Panc1 (cell line): ENCODE measurements at regions not wholly inside any gene's neighbourhood (a gene's known extent, or its start where the extent isn't known, plus 50 kb on each side); places are given as distances from the start of the nearest gene placed in this dataset.

ENCODE experiments used
- ATAC-seq: fragments of 200-7000 bp; cut with Tn5 transposase; 2 replicates; pipeline ENCODE4 v1.9.1; 2020; ENCODE audit warnings: mild to moderate bottlenecking, moderate library complexity
- BruUV-seq: library from RNA; stranded (reverse); fragments of 400-500 nt; replicated peaks from 2 replicates; lab custom pipeline; 2021; lab: Mats Ljungman, UMichigan
- CTCF ChIA-PET: fragments of 300-600 bp; sonication (Branson Sonifier 250); formaldehyde crosslinking; loops from one replicate; lab custom pipeline; 2022; ENCODE audit warnings: antibody characterized with exemption; lab: Charles Lee
- POLR2A ChIA-PET: fragments of 300-600 bp; sonication (Branson Sonifier 250); formaldehyde crosslinking; loops from one replicate; lab custom pipeline; 2022; ENCODE audit warnings: antibody characterized with exemption; lab: Charles Lee
- DNase-seq: peaks from one replicate; pipeline ENCODE4 v3.0.0-alpha.2; 2010; ENCODE audit warnings: low read depth, low spot score
- H3K27ac ChIP-seq: 2 replicates; pipeline ENCODE4 v1.5.1; 2011; ENCODE audit warnings: mild to moderate bottlenecking, low read length, inconsistent platforms
- H3K27me3 ChIP-seq: fragments of 200-500 bp; sonication (Bioruptor generic); 2 replicates; pipeline ENCODE4 v1.6.0; 2014; ENCODE audit warnings: low read length, inconsistent platforms; ENCODE audit not compliant: control insufficient read depth, insufficient read depth
- H3K36me3 ChIP-seq: fragments of 200-500 bp; sonication (Bioruptor generic); 2 replicates; pipeline ENCODE4 v1.5.1; 2014; ENCODE audit warnings: inconsistent platforms, mild to moderate bottlenecking, low read length, moderate library complexity; ENCODE audit not compliant: control insufficient read depth, insufficient read depth
- H3K4me1 ChIP-seq: 2 replicates; pipeline ENCODE4 v1.5.1; 2011; ENCODE audit warnings: inconsistent platforms, mild to moderate bottlenecking, low read length, moderate library complexity; ENCODE audit not compliant: control insufficient read depth, insufficient read depth
- H3K4me3 ChIP-seq, 2 experiments: 2 replicates each; pipeline ENCODE4 v1.5.1; 2011 to 2012; ENCODE audit warnings: low read depth in 2 of 2, low read length in 2 of 2, mild to moderate bottlenecking in 2 of 2, inconsistent platforms in 1 of 2, moderate library complexity in 1 of 2
- H3K9me3 ChIP-seq: fragments of 200-500 bp; sonication (Bioruptor generic); 2 replicates; pipeline ENCODE4 v1.5.1; 2014; ENCODE audit warnings: low read depth, mild to moderate bottlenecking, inconsistent platforms, low read length, moderate library complexity; ENCODE audit not compliant: control insufficient read depth, insufficient read depth
- POLR2AphosphoS5 ChIP-seq: IDR thresholded peaks from 2 replicates; pipeline ENCODE4 v1.6.1; 2012; ENCODE audit warnings: mild to moderate bottlenecking, low read depth, low read length, moderate library complexity
- REST ChIP-seq, 2 experiments: IDR thresholded peaks; 2 replicates each; pipeline ENCODE4 v1.6.1; 2011 to 2012; ENCODE audit warnings: low read depth in 2 of 2, control low read depth in 1 of 2, low read length in 1 of 2, mild to moderate bottlenecking in 1 of 2, moderate library complexity in 1 of 2; ENCODE audit not compliant: insufficient read depth in 1 of 2
- SIN3A ChIP-seq: IDR thresholded peaks from 2 replicates; pipeline ENCODE4 v1.6.1; 2012; ENCODE audit warnings: low read depth, mild to moderate bottlenecking, low read length, moderate library complexity, borderline replicate concordance; ENCODE audit not compliant: insufficient read depth
- TCF7L2 ChIP-seq: IDR thresholded peaks from 2 replicates; pipeline ENCODE4 v1.6.1; 2011; ENCODE audit warnings: mild to moderate bottlenecking, low read depth, low read length, inconsistent platforms
- in situ Hi-C: cut with HindIII; loops from 2 replicates; pipeline ENCODE4 v1.10.0; 2016; ENCODE audit warnings: low sequenced_read_pairs, low pct_unique_long_range_greater_than_20kb
- intact Hi-C: fragments of 100-400 bp; cut with micrococcal nuclease; formaldehyde crosslinking; loops from one replicate; pipeline ENCODE4 v1.10.0; 2022; ENCODE audit not compliant: unreplicated experiment
- TF ChIP-seq, protein P1 (sequence below): fragments of 450-650 bp; IDR thresholded peaks from 2 replicates; pipeline ENCODE4 v1.5.1; 2017; ENCODE audit warnings: mild to moderate bottlenecking

GRCh38 chr18:77980275-77980674, 730.6 kb downstream of the GALR1 start:
- H3K27ac ChIP-seq: no peak overlapping the region
- ATAC-seq: no peak
- in situ Hi-C loops (no loop called here), intact Hi-C loops (no loop called here)
- no peak overlapping the region for H3K4me3 ChIP-seq
- no peaks in the 10 kb centered on the region for H3K36me3 ChIP-seq
- H3K4me1 ChIP-seq: no peaks in the 10 kb centered on the region
- BruUV-seq: no TSS peak
- POLR2A ChIA-PET: no interaction called here
- no peaks in the 10 kb centered on the region for H3K9me3 ChIP-seq
- CTCF ChIA-PET: no interaction called here
- TF ChIP-seq SIN3A: no peak
- no peak for TF ChIP-seq TCF7L2
- TF ChIP-seq REST (IDR thresholded peaks at IDR 0.05; ENCODE audit: insufficient read depth in 1 of 2, low read depth in 2 of 2, low read length in 1 of 2): no peak
- TF ChIP-seq, protein P1, sequence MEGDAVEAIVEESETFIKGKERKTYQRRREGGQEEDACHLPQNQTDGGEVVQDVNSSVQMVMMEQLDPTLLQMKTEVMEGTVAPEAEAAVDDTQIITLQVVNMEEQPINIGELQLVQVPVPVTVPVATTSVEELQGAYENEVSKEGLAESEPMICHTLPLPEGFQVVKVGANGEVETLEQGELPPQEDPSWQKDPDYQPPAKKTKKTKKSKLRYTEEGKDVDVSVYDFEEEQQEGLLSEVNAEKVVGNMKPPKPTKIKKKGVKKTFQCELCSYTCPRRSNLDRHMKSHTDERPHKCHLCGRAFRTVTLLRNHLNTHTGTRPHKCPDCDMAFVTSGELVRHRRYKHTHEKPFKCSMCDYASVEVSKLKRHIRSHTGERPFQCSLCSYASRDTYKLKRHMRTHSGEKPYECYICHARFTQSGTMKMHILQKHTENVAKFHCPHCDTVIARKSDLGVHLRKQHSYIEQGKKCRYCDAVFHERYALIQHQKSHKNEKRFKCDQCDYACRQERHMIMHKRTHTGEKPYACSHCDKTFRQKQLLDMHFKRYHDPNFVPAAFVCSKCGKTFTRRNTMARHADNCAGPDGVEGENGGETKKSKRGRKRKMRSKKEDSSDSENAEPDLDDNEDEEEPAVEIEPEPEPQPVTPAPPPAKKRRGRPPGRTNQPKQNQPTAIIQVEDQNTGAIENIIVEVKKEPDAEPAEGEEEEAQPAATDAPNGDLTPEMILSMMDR: no peak
- TF ChIP-seq POLR2AphosphoS5: no peak
- no peaks in the 10 kb centered on the region for H3K27me3 ChIP-seq
- DNase-seq: no peak

GRCh38 chr18:77981874-77982273, 732.2 kb downstream of the GALR1 start:
- DNase-seq: no peak
- Histone ChIP-seq H3K27me3 (no peaks in the 10 kb centered on the region), H3K4me1 (no peaks in the 10 kb centered on the region), H3K27ac (no peak overlapping the region), H3K4me3 (no peak overlapping the region), H3K9me3 (no peaks in the 10 kb centered on the region), H3K36me3 (no peaks in the 10 kb centered on the region)
- ChIA-PET CTCF (no interaction called here), POLR2A (no interaction called here)
- TF ChIP-seq, protein P1: no peak
- TF ChIP-seq REST (IDR thresholded peaks at IDR 0.05; ENCODE audit: insufficient read depth in 1 of 2, low read depth in 2 of 2, low read length in 1 of 2) (no peak), TCF7L2 (no peak), SIN3A (no peak)
- in situ Hi-C loops: no loop called here
- BruUV-seq: no TSS peak
- no peak for ATAC-seq
- intact Hi-C loops: no loop called here
